Brain microvascular endothelial cell (primary cell): ENCODE measurements at regions not wholly inside any gene's neighbourhood (a gene's known extent, or its start where the extent isn't known, plus 50 kb on each side); places are given as distances from the start of the nearest gene placed in this dataset.

Source experiments
- DNase-seq: peaks from one replicate; pipeline ENCODE4 v3.0.0-alpha.2; 2020
- H3K27ac ChIP-seq: fragments of 250-450 bp; sonication (Bioruptor Pico); 2 replicates; pipeline ENCODE4 v1.5.1; 2020; ENCODE audit warnings: mild to moderate bottlenecking, moderate library complexity
- H3K27me3 ChIP-seq: fragments of 250-450 bp; sonication (Bioruptor Pico); replicated peaks from 2 replicates; pipeline ENCODE4 v1.5.1; 2020; ENCODE audit warnings: mild to moderate bottlenecking
- H3K36me3 ChIP-seq: fragments of 250-450 bp; sonication (Bioruptor Pico); replicated peaks from 2 replicates; pipeline ENCODE4 v1.5.1; 2020; ENCODE audit warnings: mild to moderate bottlenecking
- H3K4me3 ChIP-seq: 2 replicates; pipeline ENCODE4 v1.5.1; 2011; ENCODE audit warnings: low read depth, mild to moderate bottlenecking, control low read depth, low read length, moderate library complexity
- CTCF ChIP-seq: IDR thresholded peaks from 2 replicates; pipeline ENCODE4 v1.5.1; 2011; ENCODE audit warnings: low read depth, mild to moderate bottlenecking, moderate library complexity, low read length, control low read depth, inconsistent platforms; ENCODE audit errors: missing control alignments
- in situ Hi-C: cut with HindIII; loops from 2 replicates; pipeline ENCODE4 v1.10.0; 2017; ENCODE audit warnings: low sequenced_read_pairs, low pct_ligation_motif_present

GRCh38 chr11:128375961-128376360, 211.4 kb downstream of the ETS1 start:
- Histone ChIP-seq H3K27ac (no peak overlapping the region), H3K36me3 (no peaks in the 10 kb centered on the region), H3K27me3 (no peaks in the 10 kb centered on the region), H3K4me3 (no peak overlapping the region)
- TF ChIP-seq CTCF = no peak
- DNase-seq = no peak
- in situ Hi-C loops = no loop called here

- no peak overlapping the region for H3K4me3 ChIP-seq
- H3K27ac ChIP-seq = no peak overlapping the region
- H3K36me3 ChIP-seq = no peaks in the 10 kb centered on the region
- DNase-seq = no peak
- in situ Hi-C loops = no loop called here
- TF ChIP-seq CTCF = no peak
- H3K27me3 ChIP-seq = no peaks in the 10 kb centered on the region
These were observed 213.3 kb downstream of the ETS1 start for GRCh38 chr11:128374026-128374425.

GRCh38 chr11:128372977-128373376, 214.4 kb downstream of the ETS1 start:
- DNase-seq = no peak
- TF ChIP-seq CTCF = no peak
- H3K36me3 ChIP-seq = no peaks in the 10 kb centered on the region
- no peak overlapping the region for H3K4me3 ChIP-seq
- in situ Hi-C loops = no loop called here
- H3K27me3 ChIP-seq = no peaks in the 10 kb centered on the region
- H3K27ac ChIP-seq = no peak overlapping the region

GRCh38 chr11:128367573-128367972, 219.8 kb downstream of the ETS1 start:
- no peak for TF ChIP-seq CTCF
- no peak for DNase-seq
- Histone ChIP-seq H3K4me3 (no peak overlapping the region), H3K36me3 (no peaks in the 10 kb centered on the region), H3K27me3 (no peaks in the 10 kb centered on the region), H3K27ac (no peak overlapping the region)
- in situ Hi-C loops = no loop called here

- DNase-seq = peak; percentile 52
- H3K4me3 ChIP-seq = no peak overlapping the region
- no peak overlapping the region for H3K27ac ChIP-seq
- TF ChIP-seq CTCF = no peak
- H3K36me3 ChIP-seq = no peaks in the 10 kb centered on the region
- H3K27me3 ChIP-seq = no peaks in the 10 kb centered on the region
- in situ Hi-C loops = no loop called here
These were observed 222.3 kb downstream of the ETS1 start for GRCh38 chr11:128365044-128365443.

GRCh38 chr11:128361451-128362020, 225.8 kb downstream of the ETS1 start:
- H3K36me3 ChIP-seq = no peaks in the 10 kb centered on the region
- in situ Hi-C loops = no loop called here
- peak; percentile 77 for DNase-seq
- TF ChIP-seq CTCF = no peak
- H3K27me3 ChIP-seq = no peaks in the 10 kb centered on the region
- H3K27ac ChIP-seq = peak overlapping the region; percentile 29
- no peak overlapping the region for H3K4me3 ChIP-seq
